HG02759 (cell line): ENCODE measurements at regions not wholly inside any gene's neighbourhood (a gene's known extent, or its start where the extent isn't known, plus 50 kb on each side); places are given as distances from the start of the nearest gene placed in this dataset.
"Not testable (repeated sequence)": the region's sequence is repeated elsewhere in the genome, so short reads cannot be mapped to it uniquely, and the experiment has no call there.

ENCODE experiments used
- ATAC-seq: cut with Tn5 transposase; IDR thresholded peaks from one replicate; pipeline ENCODE4 v1.9.1; 2021; ENCODE audit warnings: mild to moderate bottlenecking, moderate library complexity; ENCODE audit not compliant: unreplicated experiment

DNA sequence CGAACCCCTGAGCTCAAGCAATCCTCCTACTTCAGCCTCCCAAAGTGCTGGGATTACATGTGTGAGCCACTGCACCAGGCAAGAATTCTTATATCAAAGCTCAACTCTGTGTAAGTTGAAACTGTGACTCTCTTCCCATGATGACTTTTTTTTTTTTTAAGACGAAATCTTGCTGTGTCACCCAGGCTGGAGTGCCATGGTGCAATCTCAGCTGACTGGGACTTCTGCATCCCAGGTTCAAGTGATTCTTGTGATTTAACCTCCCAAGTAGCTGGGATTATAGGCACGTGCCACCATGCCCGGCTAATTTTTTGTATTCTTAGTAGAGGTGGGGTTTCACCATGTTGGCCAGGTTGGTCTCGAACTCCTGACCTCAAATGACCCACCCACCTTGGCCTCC lies 51.6 kb upstream of the WAC start:
- not testable (repeated sequence) for ATAC-seq

DNA sequence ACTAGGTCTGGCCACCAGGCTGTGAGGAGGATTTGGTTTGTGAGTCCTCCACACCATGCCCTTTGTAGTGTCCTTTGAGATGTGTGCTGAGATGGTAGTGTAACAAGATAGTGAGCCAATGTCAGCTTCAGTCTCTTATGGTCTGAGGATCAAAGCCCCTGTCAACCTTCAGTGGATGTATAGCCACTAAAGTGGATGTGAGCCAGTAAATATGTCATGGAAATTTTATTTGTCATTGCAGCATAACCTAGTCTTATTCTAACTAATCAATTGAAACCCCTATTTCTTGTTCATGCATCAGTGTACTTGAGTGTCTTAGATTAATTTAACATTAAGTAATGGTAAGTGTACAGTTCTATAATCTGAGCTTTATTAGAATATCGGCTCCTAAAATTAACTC lies 51.0 kb upstream of the WAC start:
- ATAC-seq = no peak
